ENCODE measurements at regions not wholly inside any gene's neighbourhood (a gene's known extent, or its start where the extent isn't known, plus 50 kb on each side); places are given as distances from the start of the nearest gene placed in this dataset.

GRCh38 chr6:71404145-71404966 is 115.7 kb downstream of the OGFRL1 start:
- Histone ChIP-seq H3K4me3 (peak overlapping the region; percentile 38), H3K36me3 (peaks cover 24% of the 10 kb centered on the region), H3K4me1 (peaks cover 97% of the 10 kb centered on the region), H3K27ac (replicated peaks) (peak overlapping the region; percentile 72), H3K9me3 (replicated peaks) (no peaks in the 10 kb centered on the region), H3K27me3 (ENCODE audit: low read depth) (no peaks in the 10 kb centered on the region)
- TF ChIP-seq CTCF (IDR thresholded peaks at IDR 0.05; ENCODE audit: borderline replicate concordance) = no peak
- intact Hi-C loops (cut with micrococcal nuclease) = no loop called here
- DNase-seq = no peak

DNA sequence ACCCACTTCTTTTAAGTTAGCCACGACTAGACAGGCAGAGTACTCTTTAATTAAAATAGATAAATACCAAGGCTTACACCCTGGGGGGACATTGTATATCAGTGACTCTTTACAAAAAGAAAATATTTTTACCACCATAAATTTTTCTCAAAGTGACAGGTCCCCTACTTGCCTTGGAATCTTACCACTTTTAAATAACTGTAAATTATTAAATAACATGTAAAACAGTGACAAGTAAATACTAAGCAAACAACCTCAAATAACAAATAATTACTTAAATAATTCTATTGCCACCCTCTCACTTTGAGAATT is 116.3 kb downstream of the OGFRL1 start:
- intact Hi-C loops (cut with micrococcal nuclease) = no loop called here
- Histone ChIP-seq H3K4me3 (peak overlapping the region; percentile 38), H3K27ac (replicated peaks) (peak overlapping the region; percentile 72), H3K36me3 (peaks cover 30% of the 10 kb centered on the region), H3K9me3 (replicated peaks) (no peaks in the 10 kb centered on the region), H3K27me3 (ENCODE audit: low read depth) (no peaks in the 10 kb centered on the region), H3K4me1 (peaks cover 97% of the 10 kb centered on the region)
- DNase-seq = no peak
- no peak for TF ChIP-seq CTCF (IDR thresholded peaks at IDR 0.05; ENCODE audit: borderline replicate concordance)

GRCh38 chr6:71405416-71405815 is 116.8 kb downstream of the OGFRL1 start:
- DNase-seq = no peak
- no peaks in the 10 kb centered on the region for H3K9me3 ChIP-seq (replicated peaks)
- peaks cover 97% of the 10 kb centered on the region for H3K4me1 ChIP-seq
- no peak overlapping the region for H3K4me3 ChIP-seq
- peaks cover 31% of the 10 kb centered on the region for H3K36me3 ChIP-seq
- intact Hi-C loops (cut with micrococcal nuclease) = no loop called here
- no peak for TF ChIP-seq CTCF (IDR thresholded peaks at IDR 0.05; ENCODE audit: borderline replicate concordance)
- H3K27me3 ChIP-seq (ENCODE audit: low read depth) = no peaks in the 10 kb centered on the region
- H3K27ac ChIP-seq (replicated peaks) = peak overlapping the region; percentile 72

GRCh38 chr6:71406865-71407860 is 118.6 kb downstream of the OGFRL1 start:
- H3K27me3 ChIP-seq (ENCODE audit: low read depth) = no peaks in the 10 kb centered on the region
- peaks cover 30% of the 10 kb centered on the region for H3K36me3 ChIP-seq
- H3K4me1 ChIP-seq = peaks cover 98% of the 10 kb centered on the region
- intact Hi-C loops (cut with micrococcal nuclease) = no loop called here
- no peak overlapping the region for H3K4me3 ChIP-seq
- H3K9me3 ChIP-seq (replicated peaks) = no peaks in the 10 kb centered on the region
- H3K27ac ChIP-seq (replicated peaks) = peak overlapping the region; percentile 27
- DNase-seq = no peak
- TF ChIP-seq CTCF (IDR thresholded peaks at IDR 0.05; ENCODE audit: borderline replicate concordance) = no peak

DNA sequence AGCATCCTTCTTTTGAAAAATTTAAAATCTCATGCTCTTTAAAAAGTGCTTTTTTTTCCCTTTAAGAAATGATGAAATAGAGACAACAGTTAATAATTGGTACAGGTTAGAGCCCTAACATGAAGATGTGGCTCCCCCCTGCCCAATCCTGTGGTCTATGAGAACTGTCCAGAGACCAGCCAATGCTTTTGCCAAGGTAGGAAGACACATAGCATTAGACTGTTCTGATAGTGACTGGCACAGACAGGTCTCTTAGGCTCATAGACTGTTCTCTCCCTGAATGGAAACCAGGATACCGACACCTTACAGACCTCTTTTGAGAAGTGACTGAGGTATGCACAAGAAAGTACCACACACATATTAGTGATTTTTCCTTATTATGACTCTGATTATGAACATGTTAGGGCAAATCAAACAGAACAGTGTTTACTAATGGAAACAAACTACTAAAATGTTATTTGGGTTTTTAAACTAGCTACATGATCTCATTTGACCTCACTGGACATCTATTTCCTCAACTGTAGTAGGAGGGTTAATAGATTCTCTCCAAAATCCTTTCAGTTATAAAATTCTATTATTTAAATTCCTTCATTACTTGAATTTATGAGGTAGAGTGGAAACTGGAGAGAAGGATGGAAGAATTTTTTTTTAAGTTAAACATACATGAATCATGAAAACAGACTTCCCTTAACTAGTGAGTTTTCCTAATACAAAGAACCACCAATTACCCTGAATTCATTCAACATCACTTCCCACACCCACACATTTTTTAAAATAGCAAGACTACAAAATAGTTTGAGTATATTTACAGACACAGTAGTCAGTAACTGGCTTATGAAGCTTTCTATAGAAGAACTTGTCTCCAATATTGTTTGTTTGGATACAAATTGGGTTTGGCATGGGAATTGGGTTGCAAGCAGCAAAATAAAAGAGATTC is 120.4 kb downstream of the OGFRL1 start:
- Histone ChIP-seq H3K4me3 (no peak overlapping the region), H3K4me1 (peaks cover 99% of the 10 kb centered on the region), H3K9me3 (replicated peaks) (no peaks in the 10 kb centered on the region), H3K27me3 (ENCODE audit: low read depth) (no peaks in the 10 kb centered on the region), H3K27ac (replicated peaks) (peak overlapping the region; percentile 31), H3K36me3 (peaks cover 29% of the 10 kb centered on the region)
- TF ChIP-seq CTCF (IDR thresholded peaks at IDR 0.05; ENCODE audit: borderline replicate concordance) = no peak
- intact Hi-C loops (cut with micrococcal nuclease) = no loop called here
- no peak for DNase-seq
